ENCODE measurements at regions not wholly inside any gene's neighbourhood (a gene's known extent, or its start where the extent isn't known, plus 50 kb on each side); places are given as distances from the start of the nearest gene placed in this dataset.

DNA sequence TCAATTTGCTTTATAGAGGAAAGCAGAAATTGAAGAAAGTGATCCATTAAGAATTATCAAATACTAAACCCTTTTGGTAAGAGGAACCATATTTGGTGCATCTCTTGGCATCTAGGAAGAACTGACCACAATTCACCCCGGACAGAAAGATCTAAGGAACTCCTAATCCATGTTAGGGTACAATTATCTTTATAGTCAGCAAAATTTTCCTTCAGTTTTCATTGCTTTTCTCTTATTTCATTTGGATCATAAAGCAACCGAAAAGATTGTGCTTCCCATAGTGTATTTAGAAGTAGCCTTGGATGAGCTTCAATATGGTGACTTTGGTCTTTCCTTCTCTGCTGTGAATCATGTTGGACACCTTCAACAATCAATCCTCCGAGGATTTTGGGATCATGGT lies 50.1 kb upstream of the IGFBP5 start:
- Histone ChIP-seq H3K27ac (ENCODE audit: low read depth, low read length) (no peak overlapping the region), H3K4me2 (ENCODE audit: low read length) (no peak overlapping the region), H3K27me3 (ENCODE audit: insufficient read depth, low read length) (peaks cover 33% of the 10 kb centered on the region), H3K9me3 (ENCODE audit: control insufficient read depth in 1 of 2, insufficient read depth in 1 of 2, low read depth in 1 of 2, low read length in 2 of 2) (no peaks in the 10 kb centered on the region), H3K36me3 (ENCODE audit: control insufficient read depth in 1 of 2, insufficient read depth in 2 of 2, low read length in 2 of 2) (no peaks in the 10 kb centered on the region), H4K20me1 (ENCODE audit: insufficient read depth) (no peaks in the 10 kb centered on the region), H3K4me3 (replicated peaks in 1 of 2; ENCODE audit: low read depth in 1 of 2, low read length in 2 of 2) (no peak overlapping the region), H3K9me2 (ENCODE audit: insufficient read depth) (no peaks in the 10 kb centered on the region), H2AFZ (ENCODE audit: low read depth, low read length, poor library complexity, severe bottlenecking) (no peak overlapping the region), H3K79me2 (ENCODE audit: insufficient read depth, low read length) (no peaks in the 10 kb centered on the region), H3K9ac (ENCODE audit: low read length) (no peak overlapping the region), H3K4me1 (ENCODE audit: control insufficient read depth in 1 of 2, insufficient read depth in 2 of 2, low read length in 2 of 2) (no peaks in the 10 kb centered on the region)
- intact Hi-C loops (cut with micrococcal nuclease), result no loop called here
- DNase-seq (ENCODE audit: low read depth, low spot score) (no peak), ATAC-seq (no peak)
- RAD21 ChIA-PET (ENCODE audit: low non-redundant PET in 1 of 2, low total read pairs in 2 of 2, uncharacterized antibody in 2 of 2, unreplicated experiment in 2 of 2), result no interaction called here
- no TSS peak for BruUV-seq (replicated peaks)
- TF ChIP-seq EZH2phosphoT487 (IDR thresholded peaks at IDR 0.05; ENCODE audit: borderline replicate concordance) (no peak), EZH2 (IDR thresholded peaks at IDR 0.05) (no peak), ELF1 (IDR thresholded peaks at IDR 0.05; ENCODE audit: borderline replicate concordance, low read depth) (no peak), EGR1 (IDR thresholded peaks at IDR 0.05; ENCODE audit: low read depth) (no peak), JUND (IDR thresholded peaks at IDR 0.05) (no peak), POLR2A (IDR thresholded peaks at IDR 0.05; ENCODE audit: borderline replicate concordance, extremely low read depth, insufficient read depth, insufficient read length) (no peak), TCF7L2 (IDR thresholded peaks at IDR 0.05; ENCODE audit: borderline replicate concordance, extremely low read depth, insufficient read depth, insufficient read length) (no peak), SIN3A (IDR thresholded peaks at IDR 0.05; ENCODE audit: low read depth) (no peak), ZFX (IDR thresholded peaks at IDR 0.05) (no peak), ZNF274 (IDR thresholded peaks at IDR 0.05; ENCODE audit: low read depth, low read length) (no peak), RAD21 (IDR thresholded peaks at IDR 0.05; ENCODE audit: low read depth) (no peak), CEBPB (IDR thresholded peaks at IDR 0.05; ENCODE audit: low read depth) (no peak), CBX3 (IDR thresholded peaks at IDR 0.05; ENCODE audit: low read depth) (no peak), POLR2AphosphoS5 (IDR thresholded peaks at IDR 0.05; ENCODE audit: low read depth, low read length) (no peak)
- TF ChIP-seq, protein P1, sequence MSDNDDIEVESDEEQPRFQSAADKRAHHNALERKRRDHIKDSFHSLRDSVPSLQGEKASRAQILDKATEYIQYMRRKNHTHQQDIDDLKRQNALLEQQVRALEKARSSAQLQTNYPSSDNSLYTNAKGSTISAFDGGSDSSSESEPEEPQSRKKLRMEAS (IDR thresholded peaks at IDR 0.05), result no peak
- TF ChIP-seq, protein P2, sequence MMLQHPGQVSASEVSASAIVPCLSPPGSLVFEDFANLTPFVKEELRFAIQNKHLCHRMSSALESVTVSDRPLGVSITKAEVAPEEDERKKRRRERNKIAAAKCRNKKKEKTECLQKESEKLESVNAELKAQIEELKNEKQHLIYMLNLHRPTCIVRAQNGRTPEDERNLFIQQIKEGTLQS (IDR thresholded peaks at IDR 0.05), result no peak
- CTCF ChIA-PET, result no interaction called here
- POLR2A ChIA-PET, result no interaction called here

Measured in HCT116 (cell line).